ENCODE measurements at regions not wholly inside any gene's neighbourhood (a gene's known extent, or its start where the extent isn't known, plus 50 kb on each side); places are given as distances from the start of the nearest gene placed in this dataset.

- Histone ChIP-seq H3K27ac (ENCODE audit: low read depth, low read length, poor library complexity, severe bottlenecking) (no peak overlapping the region), H3K9me3 (ENCODE audit: low read length) (no peaks in the 10 kb centered on the region), H3K4me3 (ENCODE audit: low read depth, low read length, poor library complexity, severe bottlenecking) (no peak overlapping the region), H3K36me3 (ENCODE audit: insufficient read depth, low read length) (no peaks in the 10 kb centered on the region), H3K27me3 (ENCODE audit: insufficient read depth, low read length) (no peaks in the 10 kb centered on the region), H2AFZ (ENCODE audit: low read length) (no peak overlapping the region), H3K4me2 (ENCODE audit: low read length) (no peak overlapping the region), H3K4me1 (ENCODE audit: insufficient read depth, low read length, severe bottlenecking) (no peaks in the 10 kb centered on the region), H3F3A (ENCODE audit: insufficient read depth, low read length) (no peaks in the 10 kb centered on the region), H3K79me2 (ENCODE audit: insufficient read depth, low read length) (no peaks in the 10 kb centered on the region), H3K9me2 (ENCODE audit: low read depth, low read length) (no peaks in the 10 kb centered on the region), H3K9ac (ENCODE audit: low read length) (no peak overlapping the region), H4K20me1 (ENCODE audit: insufficient read depth, low read length) (no peaks in the 10 kb centered on the region)
- TF ChIP-seq EZH2 (IDR thresholded peaks at IDR 0.05; ENCODE audit: borderline replicate concordance, low read length) (no peak), CTCF (IDR thresholded peaks at IDR 0.05; ENCODE audit: low read length) (no peak)
Observed at GRCh38 chr2:187165936-187166610, 282.0 kb downstream of the CALCRL start.

- TF ChIP-seq EZH2 (IDR thresholded peaks at IDR 0.05; ENCODE audit: borderline replicate concordance, low read length) (no peak), CTCF (IDR thresholded peaks at IDR 0.05; ENCODE audit: low read length) (no peak)
- no peak overlapping the region for H2AFZ ChIP-seq (ENCODE audit: low read length)
- no peaks in the 10 kb centered on the region for H3F3A ChIP-seq (ENCODE audit: insufficient read depth, low read length)
- no peaks in the 10 kb centered on the region for H3K4me1 ChIP-seq (ENCODE audit: insufficient read depth, low read length, severe bottlenecking)
- no peaks in the 10 kb centered on the region for H3K9me2 ChIP-seq (ENCODE audit: low read depth, low read length)
- H3K36me3 ChIP-seq (ENCODE audit: insufficient read depth, low read length) = no peaks in the 10 kb centered on the region
- no peaks in the 10 kb centered on the region for H3K27me3 ChIP-seq (ENCODE audit: insufficient read depth, low read length)
- no peaks in the 10 kb centered on the region for H3K79me2 ChIP-seq (ENCODE audit: insufficient read depth, low read length)
- H3K9me3 ChIP-seq (ENCODE audit: low read length) = no peaks in the 10 kb centered on the region
- H3K4me2 ChIP-seq (ENCODE audit: low read length) = no peak overlapping the region
- no peak overlapping the region for H3K4me3 ChIP-seq (ENCODE audit: low read depth, low read length, poor library complexity, severe bottlenecking)
- no peak overlapping the region for H3K9ac ChIP-seq (ENCODE audit: low read length)
- no peak overlapping the region for H3K27ac ChIP-seq (ENCODE audit: low read depth, low read length, poor library complexity, severe bottlenecking)
- H4K20me1 ChIP-seq (ENCODE audit: insufficient read depth, low read length) = no peaks in the 10 kb centered on the region
Observed at GRCh38 chr2:187158452-187158851, 289.6 kb downstream of the CALCRL start.

- Histone ChIP-seq H3K27me3 (ENCODE audit: insufficient read depth, low read length) (no peaks in the 10 kb centered on the region), H3K27ac (ENCODE audit: low read depth, low read length, poor library complexity, severe bottlenecking) (no peak overlapping the region), H4K20me1 (ENCODE audit: insufficient read depth, low read length) (no peaks in the 10 kb centered on the region), H2AFZ (ENCODE audit: low read length) (no peak overlapping the region), H3K36me3 (ENCODE audit: insufficient read depth, low read length) (no peaks in the 10 kb centered on the region), H3K4me3 (ENCODE audit: low read depth, low read length, poor library complexity, severe bottlenecking) (no peak overlapping the region), H3K4me1 (ENCODE audit: insufficient read depth, low read length, severe bottlenecking) (no peaks in the 10 kb centered on the region), H3F3A (ENCODE audit: insufficient read depth, low read length) (no peaks in the 10 kb centered on the region), H3K9me2 (ENCODE audit: low read depth, low read length) (no peaks in the 10 kb centered on the region), H3K9ac (ENCODE audit: low read length) (no peak overlapping the region), H3K79me2 (ENCODE audit: insufficient read depth, low read length) (no peaks in the 10 kb centered on the region), H3K9me3 (ENCODE audit: low read length) (no peaks in the 10 kb centered on the region), H3K4me2 (ENCODE audit: low read length) (no peak overlapping the region)
- no peak for TF ChIP-seq CTCF (IDR thresholded peaks at IDR 0.05; ENCODE audit: low read length)
- TF ChIP-seq EZH2 (IDR thresholded peaks at IDR 0.05; ENCODE audit: borderline replicate concordance, low read length) = no peak
Observed at GRCh38 chr2:187157046-187157445, 291.0 kb downstream of the CALCRL start.
